ENCODE measurements at regions not wholly inside any gene's neighbourhood (a gene's known extent, or its start where the extent isn't known, plus 50 kb on each side); places are given as distances from the start of the nearest gene placed in this dataset.

- no peaks in the 10 kb centered on the region for H3K27me3 Mint-ChIP-seq (ENCODE audit: low read depth)
- H3K36me3 Mint-ChIP-seq (ENCODE audit: low read depth) = no peaks in the 10 kb centered on the region
- TF ChIP-seq CTCF (IDR thresholded peaks at IDR 0.05; ENCODE audit: unreplicated experiment in 3 of 3) = no peak
- peaks cover 12% of the 10 kb centered on the region for H3K4me1 Mint-ChIP-seq
- no peak overlapping the region for H3K27ac Mint-ChIP-seq
- peaks cover 4% of the 10 kb centered on the region for H3K9me3 Mint-ChIP-seq
- no peak overlapping the region for H3K4me3 Mint-ChIP-seq
Observed at GRCh38 chr7:124399941-124400340, 365.7 kb downstream of the GPR37 start.

GRCh38 chr7:124398937-124399552, 366.2 kb upstream of the TMEM229A start:
- Mint-ChIP-seq H3K4me3 (no peak overlapping the region), H3K27ac (no peak overlapping the region), H3K4me1 (peaks cover 12% of the 10 kb centered on the region), H3K36me3 (ENCODE audit: low read depth) (no peaks in the 10 kb centered on the region), H3K27me3 (ENCODE audit: low read depth) (no peaks in the 10 kb centered on the region), H3K9me3 (peaks cover 4% of the 10 kb centered on the region)
- no peak for TF ChIP-seq CTCF (IDR thresholded peaks at IDR 0.05; ENCODE audit: unreplicated experiment in 3 of 3)

GRCh38 chr7:124397134-124397533, 364.3 kb upstream of the TMEM229A start:
- H3K27me3 Mint-ChIP-seq (ENCODE audit: low read depth) = no peaks in the 10 kb centered on the region
- H3K4me1 Mint-ChIP-seq = peaks cover 10% of the 10 kb centered on the region
- peaks cover 4% of the 10 kb centered on the region for H3K9me3 Mint-ChIP-seq

GRCh38 chr7:124390301-124390700, 357.4 kb upstream of the TMEM229A start:
- H3K36me3 Mint-ChIP-seq (ENCODE audit: low read depth) = no peaks in the 10 kb centered on the region
- no peaks in the 10 kb centered on the region for H3K27me3 Mint-ChIP-seq (ENCODE audit: low read depth)
- H3K9me3 Mint-ChIP-seq = no peaks in the 10 kb centered on the region
- H3K4me3 Mint-ChIP-seq = no peak overlapping the region
- TF ChIP-seq CTCF (IDR thresholded peaks at IDR 0.05; ENCODE audit: unreplicated experiment in 3 of 3) = no peak
- no peak overlapping the region for H3K27ac Mint-ChIP-seq
- no peaks in the 10 kb centered on the region for H3K4me1 Mint-ChIP-seq

More at GRCh38 chr7:124397134-124397533, 364.3 kb upstream of the TMEM229A start:
- TF ChIP-seq CTCF (IDR thresholded peaks at IDR 0.05; ENCODE audit: unreplicated experiment in 3 of 3) = no peak
- Mint-ChIP-seq H3K4me3 (no peak overlapping the region), H3K27ac (no peak overlapping the region), H3K36me3 (ENCODE audit: low read depth) (no peaks in the 10 kb centered on the region)

- Mint-ChIP-seq H3K4me1 (no peaks in the 10 kb centered on the region), H3K27me3 (ENCODE audit: low read depth) (no peaks in the 10 kb centered on the region), H3K36me3 (ENCODE audit: low read depth) (no peaks in the 10 kb centered on the region), H3K9me3 (no peaks in the 10 kb centered on the region), H3K4me3 (no peak overlapping the region), H3K27ac (no peak overlapping the region)
- no peak for TF ChIP-seq CTCF (IDR thresholded peaks at IDR 0.05; ENCODE audit: unreplicated experiment in 3 of 3)
Observed at GRCh38 chr7:124388751-124389150, 355.9 kb upstream of the TMEM229A start.

- TF ChIP-seq CTCF (IDR thresholded peaks at IDR 0.05; ENCODE audit: unreplicated experiment in 3 of 3) = no peak
- H3K36me3 Mint-ChIP-seq (ENCODE audit: low read depth) = no peaks in the 10 kb centered on the region
- no peaks in the 10 kb centered on the region for H3K9me3 Mint-ChIP-seq
- H3K27me3 Mint-ChIP-seq (ENCODE audit: low read depth) = no peaks in the 10 kb centered on the region
- H3K4me3 Mint-ChIP-seq = no peak overlapping the region
- no peak overlapping the region for H3K27ac Mint-ChIP-seq
- no peaks in the 10 kb centered on the region for H3K4me1 Mint-ChIP-seq
Observed at GRCh38 chr7:124387056-124387455, 354.2 kb upstream of the TMEM229A start.
